Transverse colon (tissue), 4 donors: ENCODE measurements at regions not wholly inside any gene's neighbourhood (a gene's known extent, or its start where the extent isn't known, plus 50 kb on each side); places are given as distances from the start of the nearest gene placed in this dataset.

Experiments used
- CTCF ChIP-seq, 5 experiments: fragments of 200-600 bp in 3 of 5; fragments of 450-650 bp in 2 of 5; sonication (generic) in 3 of 5; IDR thresholded peaks; 1 replicate in 2 of 5; 2 replicates in 3 of 5; pipeline ENCODE4 v1.5.1; 2016 to 2017; ENCODE audit warnings: antibody characterized with exemption in 5 of 5, inconsistent platforms in 3 of 5, mild to moderate bottlenecking in 2 of 5, moderate library complexity in 1 of 5
- EP300 ChIP-seq: sonication (generic); formaldehyde crosslinking; IDR thresholded peaks from one replicate; pipeline ENCODE4 v1.6.1; 2017; ENCODE audit warnings: antibody characterized with exemption, low read depth
- POLR2A ChIP-seq: fragments of 450-650 bp; IDR thresholded peaks from one replicate; pipeline ENCODE4 v1.6.1; 2016; ENCODE audit warnings: antibody characterized with exemption, mild to moderate bottlenecking, moderate library complexity
- POLR2AphosphoS5 ChIP-seq, 3 donors: sonication (generic); formaldehyde crosslinking; IDR thresholded peaks; one replicate each; pipeline ENCODE4 v1.6.1; 2016; ENCODE audit warnings: antibody characterized with exemption in 3 of 3

GRCh38 chr1:81654147-81654546 is 146.6 kb upstream of the ADGRL2 start:
- TF ChIP-seq EP300 (no peak), CTCF (IDR thresholded peaks at IDR 0.05) (no peak), POLR2A (no peak), POLR2AphosphoS5 (IDR thresholded peaks at IDR 0.05) (no peak)
